Fibroblast of mammary gland (primary cell): ENCODE measurements at regions not wholly inside any gene's neighbourhood (a gene's known extent, or its start where the extent isn't known, plus 50 kb on each side); places are given as distances from the start of the nearest gene placed in this dataset.

Experiments used
- DNase-seq: peaks from one replicate; pipeline ENCODE4 v3.0.0-alpha.2; 2010; ENCODE audit warnings: low read depth
- H3K4me3 ChIP-seq: 2 replicates; pipeline ENCODE4 v1.5.1; 2011; ENCODE audit warnings: low read depth, mild to moderate bottlenecking, low read length, moderate library complexity; ENCODE audit not compliant: control insufficient read depth
- TF ChIP-seq, protein P1 (sequence below): conservative IDR thresholded peaks from 2 replicates; pipeline ENCODE4 v1.5.1; 2011; ENCODE audit warnings: low read depth, low read length, inconsistent platforms; ENCODE audit not compliant: control insufficient read depth, insufficient read depth

DNA sequence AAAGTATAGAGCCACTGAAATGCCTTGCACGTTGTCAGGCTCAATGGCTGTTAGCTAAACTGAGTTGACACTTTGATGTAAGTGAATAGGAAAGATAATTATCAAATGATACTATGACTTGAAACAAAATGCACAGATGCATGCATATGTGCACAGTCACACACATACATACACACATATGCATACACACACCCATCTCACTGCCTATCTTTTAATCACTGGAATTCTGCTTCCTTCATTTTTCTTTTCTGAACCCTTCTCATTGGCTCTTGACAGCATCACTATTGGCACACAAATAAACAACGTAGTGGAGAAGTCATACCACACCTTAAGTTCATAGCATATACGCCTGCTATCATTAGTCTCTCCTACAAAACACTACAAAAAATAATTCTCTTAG is 154.9 kb upstream of the NCKAP5 start:
- TF ChIP-seq, protein P1, sequence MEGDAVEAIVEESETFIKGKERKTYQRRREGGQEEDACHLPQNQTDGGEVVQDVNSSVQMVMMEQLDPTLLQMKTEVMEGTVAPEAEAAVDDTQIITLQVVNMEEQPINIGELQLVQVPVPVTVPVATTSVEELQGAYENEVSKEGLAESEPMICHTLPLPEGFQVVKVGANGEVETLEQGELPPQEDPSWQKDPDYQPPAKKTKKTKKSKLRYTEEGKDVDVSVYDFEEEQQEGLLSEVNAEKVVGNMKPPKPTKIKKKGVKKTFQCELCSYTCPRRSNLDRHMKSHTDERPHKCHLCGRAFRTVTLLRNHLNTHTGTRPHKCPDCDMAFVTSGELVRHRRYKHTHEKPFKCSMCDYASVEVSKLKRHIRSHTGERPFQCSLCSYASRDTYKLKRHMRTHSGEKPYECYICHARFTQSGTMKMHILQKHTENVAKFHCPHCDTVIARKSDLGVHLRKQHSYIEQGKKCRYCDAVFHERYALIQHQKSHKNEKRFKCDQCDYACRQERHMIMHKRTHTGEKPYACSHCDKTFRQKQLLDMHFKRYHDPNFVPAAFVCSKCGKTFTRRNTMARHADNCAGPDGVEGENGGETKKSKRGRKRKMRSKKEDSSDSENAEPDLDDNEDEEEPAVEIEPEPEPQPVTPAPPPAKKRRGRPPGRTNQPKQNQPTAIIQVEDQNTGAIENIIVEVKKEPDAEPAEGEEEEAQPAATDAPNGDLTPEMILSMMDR = no peak
- DNase-seq = no peak

DNA sequence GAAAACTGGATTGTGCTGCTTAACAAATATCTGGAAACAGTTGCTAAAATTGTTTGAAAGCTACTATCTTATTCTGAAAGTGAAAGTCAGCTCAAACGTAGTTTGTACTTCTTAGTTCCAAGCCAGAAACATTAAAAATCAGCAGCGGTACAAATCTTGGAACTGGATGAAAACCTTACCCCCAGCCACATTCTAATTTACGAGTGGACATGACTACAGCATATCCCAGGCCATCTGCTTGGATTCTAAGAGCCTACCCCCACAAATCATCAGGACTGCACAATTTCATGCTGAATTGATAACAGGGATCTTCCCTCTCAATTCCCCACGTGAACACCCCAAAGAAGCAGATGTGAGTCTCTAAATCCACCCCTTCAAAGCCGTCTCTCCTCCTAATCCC is 158.7 kb upstream of the NCKAP5 start:
- DNase-seq = no peak
- no peak overlapping the region for H3K4me3 ChIP-seq
- TF ChIP-seq, protein P1 = no peak

More for the DNA sequence above, 154.9 kb upstream of the NCKAP5 start:
- no peak overlapping the region for H3K4me3 ChIP-seq

DNA sequence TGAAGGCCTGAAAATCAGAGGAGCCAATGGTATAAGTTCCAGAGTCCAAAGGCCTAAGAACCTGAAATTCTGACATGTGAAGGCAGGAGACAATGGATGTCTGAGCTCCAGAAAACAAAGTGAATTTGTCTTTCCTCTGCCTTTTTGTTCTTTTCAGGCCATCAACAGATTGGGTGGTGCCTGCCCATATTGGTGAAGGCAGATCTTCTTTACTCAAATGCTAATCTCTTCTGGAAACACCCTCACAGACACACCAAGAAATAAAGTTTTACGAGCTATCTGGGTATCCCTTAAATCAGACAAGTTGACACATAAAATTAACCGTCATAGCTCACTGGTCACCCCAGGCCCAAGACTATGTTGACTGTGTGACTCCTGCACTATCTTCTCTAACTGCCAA is 163.8 kb upstream of the NCKAP5 start:
- no peak overlapping the region for H3K4me3 ChIP-seq
- TF ChIP-seq, protein P1 = no peak
- no peak for DNase-seq

DNA sequence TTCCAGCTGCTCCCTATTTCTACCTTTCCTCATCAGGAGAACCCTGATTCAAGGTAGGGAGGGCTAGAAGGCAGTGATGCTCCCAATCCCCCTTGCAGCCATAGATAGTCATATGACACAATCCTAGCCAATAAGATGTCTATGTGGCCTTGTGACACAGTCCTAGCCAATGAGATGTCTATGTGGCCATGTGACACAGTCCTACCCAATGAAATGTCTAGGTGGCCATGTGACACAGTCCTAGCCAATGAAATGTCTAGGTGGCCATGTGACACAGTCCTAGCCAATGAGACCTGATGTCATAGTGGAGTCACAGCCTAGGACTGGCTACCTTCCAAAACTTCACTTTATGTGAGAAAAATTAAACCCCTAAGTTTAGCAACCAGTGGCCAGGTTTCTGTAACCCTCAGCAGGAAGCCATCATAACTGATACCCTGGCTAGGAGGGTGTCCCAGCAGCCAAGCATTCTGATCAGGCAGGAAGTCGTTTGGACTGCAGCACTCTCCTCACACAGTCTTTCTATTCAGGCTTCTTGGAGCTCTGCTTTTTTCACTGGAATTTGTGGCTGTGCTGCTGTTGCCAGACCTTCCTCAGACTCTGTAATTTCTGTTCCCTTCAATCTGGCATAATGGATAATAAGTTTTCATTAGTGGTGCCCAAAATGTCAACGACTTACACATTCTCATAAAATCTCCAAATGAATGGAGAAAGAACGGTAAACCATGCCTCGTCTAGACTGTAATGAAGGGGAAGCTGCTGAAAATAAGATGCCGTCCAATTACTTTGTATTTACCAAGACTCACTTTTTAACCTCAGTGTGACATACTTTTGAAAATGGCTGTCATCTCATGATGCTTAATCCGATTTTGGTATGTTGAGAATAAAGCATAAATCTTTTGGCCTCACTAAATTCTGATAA is 165.0 kb upstream of the NCKAP5 start:
- no peak overlapping the region for H3K4me3 ChIP-seq
- DNase-seq = no peak
- TF ChIP-seq, protein P1 = no peak

DNA sequence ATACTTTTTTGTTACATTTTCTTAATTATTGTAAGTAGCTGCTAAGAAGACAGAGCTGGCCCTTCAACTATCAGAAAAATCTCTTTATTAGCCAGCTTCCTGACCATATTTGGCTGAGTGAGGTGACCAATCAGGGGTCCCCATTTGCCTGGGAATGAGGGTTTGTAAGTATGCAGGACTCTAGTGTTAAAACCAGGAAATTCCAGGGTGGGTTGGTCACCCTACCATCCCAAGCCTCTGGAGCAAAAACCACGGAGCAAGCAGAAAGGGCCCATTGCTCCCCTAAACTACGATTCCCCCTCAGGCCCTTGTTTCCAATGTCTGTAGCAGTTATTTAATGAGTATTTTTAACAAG is 165.6 kb upstream of the NCKAP5 start:
- no peak overlapping the region for H3K4me3 ChIP-seq
- no peak for DNase-seq
- TF ChIP-seq, protein P1 = no peak

DNA sequence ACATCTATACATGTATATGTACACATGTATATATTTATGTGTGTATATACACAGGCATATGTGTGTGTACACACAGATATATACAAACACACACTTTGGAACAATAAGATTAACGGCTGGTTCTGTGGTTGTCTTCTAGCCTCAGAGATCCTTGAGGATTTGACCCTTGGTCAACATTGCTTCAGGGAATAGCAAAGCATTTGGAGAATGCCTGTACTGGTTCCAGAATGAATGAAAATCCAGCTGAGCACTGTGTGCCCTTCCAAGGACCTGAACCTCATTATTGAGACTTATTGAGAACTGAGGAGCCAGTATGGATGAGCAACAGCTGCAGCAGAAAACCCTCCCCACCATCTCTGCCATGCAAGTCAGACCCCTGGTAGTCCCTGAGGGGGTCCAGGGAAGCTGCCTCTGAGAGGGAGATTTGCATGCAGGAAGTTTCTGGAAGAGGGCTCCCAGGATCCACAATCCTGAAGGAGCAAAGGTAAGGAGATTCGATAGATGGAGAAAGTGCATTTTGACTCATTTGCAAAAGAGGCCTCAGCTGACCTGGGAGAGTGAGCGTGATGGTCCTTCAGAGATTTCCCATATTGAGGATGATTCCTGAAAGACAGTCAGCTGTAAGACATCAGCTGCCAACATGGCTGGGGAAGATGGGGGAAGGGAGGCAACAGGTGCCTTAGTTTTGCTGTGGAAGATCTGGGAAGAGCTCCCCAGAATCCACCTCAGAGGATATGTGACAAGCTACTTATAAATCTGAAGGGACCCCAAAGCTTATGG is 166.6 kb upstream of the NCKAP5 start:
- TF ChIP-seq, protein P1 = no peak
- no peak for DNase-seq

More for the DNA sequence above, 166.6 kb upstream of the NCKAP5 start:
- no peak overlapping the region for H3K4me3 ChIP-seq
